ENCODE measurements at regions not wholly inside any gene's neighbourhood (a gene's known extent, or its start where the extent isn't known, plus 50 kb on each side); places are given as distances from the start of the nearest gene placed in this dataset.
A peak's percentile ranks its signal among the peaks of the same experiment; 100 is the strongest.

DNA sequence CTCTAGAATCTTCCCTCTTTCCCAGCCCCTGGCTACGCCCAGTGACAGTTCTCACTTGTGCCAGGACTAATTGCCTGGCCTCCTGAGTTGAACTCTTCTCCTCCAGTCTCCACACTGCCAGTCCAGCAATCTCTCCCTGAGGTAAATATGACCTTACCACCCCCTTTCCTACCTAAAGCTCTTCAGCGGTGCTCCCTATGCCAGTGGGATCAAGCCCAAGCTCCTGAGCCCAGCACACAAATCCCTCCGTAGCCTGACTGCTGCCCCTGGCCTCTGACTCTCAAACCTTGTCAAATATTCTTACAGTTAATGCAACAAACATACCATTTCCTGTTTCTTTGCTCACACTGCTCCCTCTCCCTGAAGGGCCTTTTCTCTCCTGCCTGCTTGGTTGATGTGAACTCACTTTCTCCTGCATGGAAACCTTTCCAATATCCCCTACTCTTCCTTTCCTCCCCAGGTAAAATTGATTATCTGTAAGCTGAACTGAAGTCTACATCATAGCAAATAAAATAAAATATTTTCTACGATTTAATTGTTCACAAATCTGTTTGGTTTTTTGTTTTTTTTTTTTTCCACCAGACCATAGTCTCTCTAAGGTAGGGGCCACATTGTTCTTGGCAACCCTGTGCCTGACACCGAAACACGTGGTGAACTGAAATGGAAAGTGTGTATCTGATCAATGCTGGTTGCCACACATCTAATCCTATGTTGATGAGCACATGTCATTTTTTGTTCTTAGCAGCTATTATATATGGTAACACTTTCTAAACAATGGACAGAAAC lies 147.5 kb downstream of the SLC38A6 start:
- no peak overlapping the region for H3K4me3 ChIP-seq (ENCODE audit: low read depth, low read length)
- DNase-seq (ENCODE audit: low read depth) = no peak
- TF ChIP-seq, protein P1, sequence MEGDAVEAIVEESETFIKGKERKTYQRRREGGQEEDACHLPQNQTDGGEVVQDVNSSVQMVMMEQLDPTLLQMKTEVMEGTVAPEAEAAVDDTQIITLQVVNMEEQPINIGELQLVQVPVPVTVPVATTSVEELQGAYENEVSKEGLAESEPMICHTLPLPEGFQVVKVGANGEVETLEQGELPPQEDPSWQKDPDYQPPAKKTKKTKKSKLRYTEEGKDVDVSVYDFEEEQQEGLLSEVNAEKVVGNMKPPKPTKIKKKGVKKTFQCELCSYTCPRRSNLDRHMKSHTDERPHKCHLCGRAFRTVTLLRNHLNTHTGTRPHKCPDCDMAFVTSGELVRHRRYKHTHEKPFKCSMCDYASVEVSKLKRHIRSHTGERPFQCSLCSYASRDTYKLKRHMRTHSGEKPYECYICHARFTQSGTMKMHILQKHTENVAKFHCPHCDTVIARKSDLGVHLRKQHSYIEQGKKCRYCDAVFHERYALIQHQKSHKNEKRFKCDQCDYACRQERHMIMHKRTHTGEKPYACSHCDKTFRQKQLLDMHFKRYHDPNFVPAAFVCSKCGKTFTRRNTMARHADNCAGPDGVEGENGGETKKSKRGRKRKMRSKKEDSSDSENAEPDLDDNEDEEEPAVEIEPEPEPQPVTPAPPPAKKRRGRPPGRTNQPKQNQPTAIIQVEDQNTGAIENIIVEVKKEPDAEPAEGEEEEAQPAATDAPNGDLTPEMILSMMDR (IDR thresholded peaks at IDR 0.05; ENCODE audit: low read depth, low read length) = no peak
- TF ChIP-seq POLR2A (IDR thresholded peaks at IDR 0.05; ENCODE audit: extremely low read depth, insufficient read length) = no peak
- TF ChIP-seq, protein P2, sequence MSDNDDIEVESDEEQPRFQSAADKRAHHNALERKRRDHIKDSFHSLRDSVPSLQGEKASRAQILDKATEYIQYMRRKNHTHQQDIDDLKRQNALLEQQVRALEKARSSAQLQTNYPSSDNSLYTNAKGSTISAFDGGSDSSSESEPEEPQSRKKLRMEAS (IDR thresholded peaks at IDR 0.05; ENCODE audit: low read depth, low read length) = peak; percentile 17; the same call in 1 of the 2 replicates
- 0 out of 2 replicates have a peak, but pooled peaks have one; percentile 9 for TF ChIP-seq MYC (IDR thresholded peaks at IDR 0.05; ENCODE audit: low read depth, low read length)

DNA sequence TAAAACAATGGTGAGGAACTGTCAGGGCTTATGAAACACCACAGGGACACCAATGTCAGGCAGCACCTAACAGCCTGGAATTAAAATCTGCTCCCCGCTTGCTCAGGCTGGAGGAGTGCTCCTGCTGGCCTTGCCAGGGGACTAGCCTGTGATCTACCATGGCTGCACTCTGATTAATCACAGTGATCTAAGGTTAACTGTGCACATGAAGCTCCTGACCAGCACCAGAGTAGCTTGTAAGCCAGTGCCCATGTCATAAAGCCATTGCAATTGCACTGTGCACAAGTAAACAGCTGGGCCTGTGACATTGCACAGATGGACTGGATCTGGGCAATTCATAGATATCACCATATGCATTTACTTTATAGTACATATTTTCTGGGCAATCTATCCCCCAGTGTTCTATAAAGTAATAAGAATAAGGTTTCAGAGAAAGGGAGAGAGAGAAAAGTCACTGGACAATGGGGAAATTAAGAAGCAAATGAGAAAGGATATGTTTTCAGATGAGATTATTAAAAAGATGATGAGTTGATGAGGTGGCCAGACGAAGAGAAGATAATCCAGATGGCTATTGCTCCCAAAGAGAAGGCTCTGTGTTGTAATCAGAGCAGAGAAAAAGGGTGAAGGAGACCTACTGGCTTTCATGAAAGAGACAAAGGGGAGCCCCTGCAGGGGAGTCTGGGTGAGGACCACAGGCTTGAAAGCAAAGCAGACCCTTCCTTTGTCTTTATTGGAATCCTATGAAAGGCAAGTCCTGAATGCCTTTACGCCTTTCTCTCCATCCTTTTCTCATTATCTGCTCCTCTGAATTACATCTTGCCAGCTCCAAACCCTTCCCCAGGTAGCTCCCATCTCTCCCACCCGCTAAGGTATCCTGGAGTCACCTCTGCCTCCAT lies 145.8 kb downstream of the SLC38A6 start:
- H3K4me3 ChIP-seq (ENCODE audit: low read depth, low read length) = no peak overlapping the region
- TF ChIP-seq, protein P1 (IDR thresholded peaks at IDR 0.05; ENCODE audit: low read depth, low read length) = no peak
- TF ChIP-seq, protein P2 (IDR thresholded peaks at IDR 0.05; ENCODE audit: low read depth, low read length) = no peak
- no peak for TF ChIP-seq POLR2A (IDR thresholded peaks at IDR 0.05; ENCODE audit: extremely low read depth, insufficient read length)
- TF ChIP-seq MYC (IDR thresholded peaks at IDR 0.05; ENCODE audit: low read depth, low read length) = no peak
- no peak for DNase-seq (ENCODE audit: low read depth)

DNA sequence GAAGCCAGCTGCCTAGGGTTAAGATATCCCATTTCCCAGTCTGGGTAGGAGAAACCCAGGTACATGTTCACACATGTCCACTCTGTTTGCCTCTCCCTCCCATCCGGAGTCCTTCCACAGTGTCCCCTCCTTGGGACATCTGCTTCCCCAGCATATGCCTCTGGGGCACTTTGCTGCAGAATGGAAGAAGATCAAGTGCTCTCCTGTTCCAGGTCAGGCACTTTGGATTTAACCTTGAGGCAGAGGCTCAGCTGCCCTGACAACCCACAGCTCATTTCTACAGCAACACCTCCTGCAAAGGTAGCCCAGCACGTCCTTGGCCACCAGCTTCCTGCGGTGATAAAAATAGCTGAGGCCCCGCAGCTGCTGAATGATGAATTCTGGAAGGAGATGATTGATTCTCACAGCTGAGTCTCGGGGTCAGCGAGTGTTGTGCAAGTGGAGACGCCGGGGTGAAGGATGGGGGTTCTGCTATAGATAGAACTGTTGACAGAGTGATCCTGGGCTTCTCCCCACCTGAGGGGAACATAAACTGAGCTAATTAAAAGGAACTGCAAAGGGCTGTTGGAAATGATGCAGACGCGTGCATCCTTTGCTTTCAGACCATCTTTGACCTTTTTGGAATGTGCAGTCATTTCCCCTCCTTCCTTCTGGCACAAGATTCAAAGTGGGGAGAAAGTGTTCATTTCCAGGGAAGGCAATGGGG lies 145.0 kb downstream of the SLC38A6 start:
- H3K4me3 ChIP-seq (ENCODE audit: low read depth, low read length) = no peak overlapping the region
- DNase-seq (ENCODE audit: low read depth) = no peak
- TF ChIP-seq, protein P2 (IDR thresholded peaks at IDR 0.05; ENCODE audit: low read depth, low read length) = no peak
- TF ChIP-seq, protein P1 (IDR thresholded peaks at IDR 0.05; ENCODE audit: low read depth, low read length) = no peak
- no peak for TF ChIP-seq MYC (IDR thresholded peaks at IDR 0.05; ENCODE audit: low read depth, low read length)
- no peak for TF ChIP-seq POLR2A (IDR thresholded peaks at IDR 0.05; ENCODE audit: extremely low read depth, insufficient read length)

DNA sequence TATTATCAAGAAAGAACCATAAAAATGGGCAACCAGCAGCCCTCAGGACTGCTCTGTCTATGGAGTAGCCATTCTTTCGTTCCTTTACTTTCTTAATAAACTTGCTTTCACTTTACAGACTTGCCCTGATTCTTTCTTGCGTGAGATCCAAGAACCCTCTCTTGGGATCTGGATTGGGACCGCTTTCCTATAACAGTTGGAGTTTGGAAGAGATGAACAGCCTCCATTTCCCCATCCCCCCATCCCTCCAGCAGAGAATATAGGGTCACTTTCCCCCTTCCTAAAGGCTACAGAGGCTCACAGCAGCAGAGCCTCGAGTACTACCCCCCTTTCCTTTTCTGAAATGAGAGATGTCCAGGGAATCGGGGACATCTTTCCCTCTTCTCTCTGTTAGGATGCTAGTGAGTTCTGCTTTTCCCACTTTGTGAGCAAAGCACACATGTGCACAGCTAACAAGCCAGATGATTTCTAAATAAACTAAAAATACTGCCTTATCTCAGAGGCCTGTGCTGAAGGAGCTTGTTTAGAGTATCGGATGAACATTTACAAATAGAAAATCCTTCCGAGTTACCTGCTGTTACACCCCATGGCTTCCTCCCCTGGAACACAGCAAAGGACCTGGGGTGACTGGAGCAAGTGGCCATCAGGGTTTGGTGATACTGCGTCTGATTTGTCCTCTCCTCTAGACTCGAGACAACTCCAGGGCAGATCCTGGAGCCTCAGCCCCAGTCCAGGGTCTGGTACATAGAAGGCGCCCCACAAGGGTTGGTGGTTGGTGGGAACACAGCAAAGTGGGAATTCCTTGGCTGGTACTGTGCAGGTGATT lies 144.2 kb downstream of the SLC38A6 start:
- TF ChIP-seq, protein P1 (IDR thresholded peaks at IDR 0.05; ENCODE audit: low read depth, low read length) = no peak
- TF ChIP-seq MYC (IDR thresholded peaks at IDR 0.05; ENCODE audit: low read depth, low read length) (no peak), POLR2A (IDR thresholded peaks at IDR 0.05; ENCODE audit: extremely low read depth, insufficient read length) (no peak)
- TF ChIP-seq, protein P2 (IDR thresholded peaks at IDR 0.05; ENCODE audit: low read depth, low read length) = no peak
- no peak overlapping the region for H3K4me3 ChIP-seq (ENCODE audit: low read depth, low read length)
- no peak for DNase-seq (ENCODE audit: low read depth)

DNA sequence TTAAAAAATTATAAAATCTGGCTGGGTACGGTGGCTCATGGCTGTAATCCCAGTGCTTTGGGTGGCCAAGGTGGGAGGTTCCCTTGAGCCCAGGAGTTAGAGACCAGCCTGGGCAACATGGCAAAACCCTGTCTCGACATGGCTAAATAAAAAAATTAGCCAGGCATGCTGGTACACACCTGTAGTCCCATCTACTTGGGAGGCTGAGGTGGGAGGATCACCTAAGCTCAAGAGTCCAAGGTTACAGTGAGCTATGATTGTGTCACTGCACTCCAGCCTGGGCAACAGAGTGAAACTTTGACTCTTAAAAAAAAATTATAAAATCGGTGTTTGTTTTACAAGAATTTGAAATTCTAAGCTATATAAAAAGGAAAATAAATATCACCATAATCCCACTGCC lies 141.8 kb downstream of the SLC38A6 start:
- no peak overlapping the region for H3K4me3 ChIP-seq (ENCODE audit: low read depth, low read length)
- no peak for DNase-seq (ENCODE audit: low read depth)
- TF ChIP-seq, protein P1 (IDR thresholded peaks at IDR 0.05; ENCODE audit: low read depth, low read length) = no peak
- TF ChIP-seq POLR2A (IDR thresholded peaks at IDR 0.05; ENCODE audit: extremely low read depth, insufficient read length) (no peak), MYC (IDR thresholded peaks at IDR 0.05; ENCODE audit: low read depth, low read length) (no peak)
- TF ChIP-seq, protein P2 (IDR thresholded peaks at IDR 0.05; ENCODE audit: low read depth, low read length) = no peak
